ENCODE measurements at regions not wholly inside any gene's neighbourhood (a gene's known extent, or its start where the extent isn't known, plus 50 kb on each side); places are given as distances from the start of the nearest gene placed in this dataset.

DNA sequence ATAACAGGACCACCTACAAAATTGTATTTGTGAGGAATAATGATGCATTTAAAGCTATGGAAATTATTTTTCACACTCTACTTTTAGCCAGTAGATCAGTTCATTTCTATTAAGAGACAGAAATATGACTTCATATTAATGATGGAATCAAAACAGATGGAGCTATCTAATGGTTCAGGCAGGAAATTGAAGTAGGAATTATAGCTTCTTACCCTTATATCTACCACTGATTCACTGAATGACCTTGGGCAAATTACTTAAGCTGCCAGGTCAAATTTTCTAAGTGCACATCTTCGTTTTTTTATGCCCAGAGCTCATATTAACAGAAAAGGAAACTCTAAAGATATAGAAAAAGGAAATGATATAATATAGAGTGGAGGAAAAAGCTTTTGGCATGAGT is 323.1 kb downstream of the PCDH10 start:
- no peak overlapping the region for H2AK5ac ChIP-seq (ENCODE audit: low read depth, low read length)
- no peak overlapping the region for H3K56ac ChIP-seq (ENCODE audit: extremely low read depth, insufficient read depth, low read length)
- H3K4me1 ChIP-seq (ENCODE audit: control insufficient read depth, insufficient read depth, low read length): no peaks in the 10 kb centered on the region
- dilution Hi-C loops (cut with HindIII; ENCODE audit: low sequenced_read_pairs, unreplicated experiment): no loop called here
- no peak overlapping the region for H2BK20ac ChIP-seq (ENCODE audit: low read depth, low read length)
- in situ Hi-C loops (cut with MboI; ENCODE audit: low sequenced_read_pairs): no loop called here
- H2BK5ac ChIP-seq (ENCODE audit: low read depth, low read length, poor library complexity, severe bottlenecking): no peak overlapping the region
- intact Hi-C loops (cut with micrococcal nuclease): no loop called here
- no peak overlapping the region for H3K27ac ChIP-seq (ENCODE audit: insufficient read depth, low read length)
- no peak overlapping the region for H3K14ac ChIP-seq (replicated peaks; ENCODE audit: low read depth, low read length)
- no peak for DNase-seq
- no peak overlapping the region for H2BK15ac ChIP-seq (ENCODE audit: low read depth, low read length)
- no peak overlapping the region for H3K9ac ChIP-seq (ENCODE audit: low read depth, low read length)
- no peak overlapping the region for H2AK9ac ChIP-seq (replicated peaks; ENCODE audit: low read depth, low read length, poor library complexity)
- no TSS peak for BruUV-seq (replicated peaks)
- H3K18ac ChIP-seq (ENCODE audit: low read depth, low read length): no peak overlapping the region
- no peak overlapping the region for H3K4ac ChIP-seq (ENCODE audit: low read depth, low read length)
- no peak overlapping the region for H3K4me3 ChIP-seq (ENCODE audit: insufficient read depth, low read depth, low read length)
- no peaks in the 10 kb centered on the region for H3K27me3 ChIP-seq (ENCODE audit: control insufficient read depth, insufficient read depth, low read length)
- no peak overlapping the region for H3K23ac ChIP-seq (ENCODE audit: low read depth, low read length)
- no peak for TF ChIP-seq USF2 (IDR thresholded peaks at IDR 0.05; ENCODE audit: low read depth, low read length)
- no peaks in the 10 kb centered on the region for H4K20me1 ChIP-seq (ENCODE audit: insufficient read depth, low read length)
- no peak overlapping the region for H2AFZ ChIP-seq (replicated peaks; ENCODE audit: low read length, poor library complexity)
- CTCF ChIA-PET: no interaction called here
- no peak overlapping the region for H2BK120ac ChIP-seq (ENCODE audit: low read depth, low read length)
- H3K36me3 ChIP-seq (ENCODE audit: control insufficient read depth, insufficient read depth, low read length): no peaks in the 10 kb centered on the region
- H4K8ac ChIP-seq (ENCODE audit: low read depth in 2 of 2, low read length in 2 of 2): no peak overlapping the region
- WGBS, 2 experiments (ENCODE audit: extremely low coverage in 2 of 2, insufficient read length in 1 of 2): no CpG with 5 or more reads among the region's 1 CpG
- no peak overlapping the region for H4K5ac ChIP-seq (ENCODE audit: low read depth, low read length)
- POLR2A ChIA-PET (ENCODE audit: unreplicated experiment): no interaction called here
- no peak overlapping the region for H4K91ac ChIP-seq (ENCODE audit: insufficient read depth, low read depth, low read length)
- ATAC-seq (ENCODE audit: low read depth): no peak
- H3K79me1 ChIP-seq (ENCODE audit: low read depth in 1 of 2, low read length in 2 of 2): no peaks in the 10 kb centered on the region
- H3K4me2 ChIP-seq (ENCODE audit: low read depth, low read length): no peak overlapping the region
- peaks cover 2% of the 10 kb centered on the region; the same call in 1 of the 2 replicates for H3K9me3 ChIP-seq (ENCODE audit: control insufficient read depth, insufficient read depth, low read length)
- H3K9me1 ChIP-seq (ENCODE audit: insufficient read depth, low read length): no peaks in the 10 kb centered on the region

Data from IMR-90 (cell line).